DND-41 (cell line): ENCODE measurements at regions not wholly inside any gene's neighbourhood (a gene's known extent, or its start where the extent isn't known, plus 50 kb on each side); places are given as distances from the start of the nearest gene placed in this dataset.

ENCODE experiments used
- ATAC-seq: fragments of 200-7000 bp; cut with Tn5 transposase; 3 replicates; pipeline ENCODE4 v1.9.1; 2021; ENCODE audit warnings: low read depth; ENCODE audit not compliant: insufficient read depth
- DNase-seq: peaks from one replicate; pipeline ENCODE4 v3.0.0-alpha.2; 2020
- H2AFZ ChIP-seq: 2 replicates; pipeline ENCODE4 v1.6.0; 2012; ENCODE audit warnings: low read depth, low read length
- H3K27ac ChIP-seq: 2 replicates; pipeline ENCODE4 v1.5.1; 2012; ENCODE audit warnings: low read length, inconsistent platforms
- H3K27me3 ChIP-seq: fragments of 200-600 bp; sonication (generic); 2 replicates; pipeline ENCODE4 v1.6.0; 2012; ENCODE audit warnings: low read length, mild to moderate bottlenecking, inconsistent platforms; ENCODE audit not compliant: insufficient read depth, poor library complexity
- H3K36me3 ChIP-seq: 2 replicates; pipeline ENCODE4 v1.5.1; 2012; ENCODE audit warnings: low read length, inconsistent platforms; ENCODE audit not compliant: insufficient read depth
- H3K4me1 ChIP-seq: 2 replicates; pipeline ENCODE4 v1.5.1; 2012; ENCODE audit warnings: mild to moderate bottlenecking, low read length; ENCODE audit not compliant: insufficient read depth
- H3K4me2 ChIP-seq: 2 replicates; pipeline ENCODE4 v1.6.0; 2012; ENCODE audit warnings: mild to moderate bottlenecking, moderate library complexity, low read length, inconsistent platforms; ENCODE audit not compliant: insufficient read depth
- H3K4me3 ChIP-seq, 2 experiments: fragments of 200-600 bp in 1 of 2; shearing (Covaris generic) in 1 of 2; 2 replicates each; pipeline ENCODE4 v1.5.1; 2012 to 2016; ENCODE audit warnings: inconsistent platforms in 2 of 2, low read length in 2 of 2, mild to moderate bottlenecking in 2 of 2, low read depth in 1 of 2, moderate library complexity in 1 of 2
- H3K79me2 ChIP-seq: 2 replicates; pipeline ENCODE4 v1.6.0; 2012; ENCODE audit warnings: low read length, inconsistent platforms; ENCODE audit not compliant: insufficient read depth
- H3K9ac ChIP-seq: 2 replicates; pipeline ENCODE4 v1.6.0; 2012; ENCODE audit warnings: low read depth, mild to moderate bottlenecking, inconsistent platforms, low read length, moderate library complexity
- H3K9me3 ChIP-seq: 2 replicates; pipeline ENCODE4 v1.5.1; 2012; ENCODE audit warnings: low read length, moderate library complexity, mild to moderate bottlenecking, inconsistent platforms; ENCODE audit not compliant: insufficient read depth, severe bottlenecking
- H4K20me1 ChIP-seq: 2 replicates; pipeline ENCODE4 v1.6.0; 2012; ENCODE audit warnings: low read length; ENCODE audit not compliant: insufficient read depth
- CTCF ChIP-seq: IDR thresholded peaks from 2 replicates; pipeline ENCODE4 v1.5.1; 2012; ENCODE audit warnings: borderline replicate concordance, low read length, moderate library complexity, mild to moderate bottlenecking; ENCODE audit not compliant: poor library complexity, severe bottlenecking; ENCODE audit errors: extremely low read depth
- EZH2 ChIP-seq: IDR thresholded peaks from 3 replicates; pipeline ENCODE4 v1.6.1; 2012; ENCODE audit warnings: borderline replicate concordance, low read depth, mild to moderate bottlenecking, moderate library complexity, low read length, inconsistent platforms; ENCODE audit not compliant: severe bottlenecking

DNA sequence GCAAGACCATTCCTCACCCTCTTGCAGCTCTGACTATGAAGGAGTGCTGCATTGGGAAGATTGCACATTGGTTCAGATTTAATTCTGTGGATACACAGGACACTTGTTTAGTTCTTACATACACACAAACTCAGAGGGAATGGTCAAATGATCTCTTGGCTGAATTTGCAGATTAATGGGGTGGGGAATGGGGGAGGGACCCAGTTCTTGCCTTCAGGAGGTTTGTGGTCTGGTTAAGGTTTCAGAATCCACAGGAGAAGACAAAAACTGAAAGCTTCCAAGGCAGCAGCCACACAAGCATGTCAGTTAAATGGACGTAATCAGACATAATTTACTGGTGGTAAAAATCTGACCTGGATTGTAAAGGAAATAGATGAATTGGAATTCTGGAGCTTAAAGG lies 257.1 kb upstream of the ROPN1 start:
- H3K4me2 ChIP-seq, result no peak overlapping the region
- no peaks in the 10 kb centered on the region for H3K36me3 ChIP-seq
- H4K20me1 ChIP-seq, result no peaks in the 10 kb centered on the region
- H3K27ac ChIP-seq, result no peak overlapping the region
- H3K79me2 ChIP-seq, result no peaks in the 10 kb centered on the region
- DNase-seq (no peak), ATAC-seq (no peak)
- no peaks in the 10 kb centered on the region for H3K4me1 ChIP-seq
- H3K9ac ChIP-seq, result no peak overlapping the region
- no peaks in the 10 kb centered on the region for H3K9me3 ChIP-seq
- no peak overlapping the region for H3K4me3 ChIP-seq
- TF ChIP-seq EZH2 (no peak), CTCF (no peak)
- H2AFZ ChIP-seq, result no peak overlapping the region
- H3K27me3 ChIP-seq, result peaks cover 3% of the 10 kb centered on the region

GRCh38 chr3:124250053-124250452 lies 258.1 kb upstream of the ROPN1 start:
- H4K20me1 ChIP-seq, result no peaks in the 10 kb centered on the region
- DNase-seq (no peak), ATAC-seq (no peak)
- no peak overlapping the region for H3K9ac ChIP-seq
- peaks cover 3% of the 10 kb centered on the region for H3K27me3 ChIP-seq
- H3K4me2 ChIP-seq, result no peak overlapping the region
- H2AFZ ChIP-seq, result no peak overlapping the region
- H3K4me3 ChIP-seq, result no peak overlapping the region
- TF ChIP-seq EZH2 (no peak), CTCF (no peak)
- no peaks in the 10 kb centered on the region for H3K9me3 ChIP-seq
- no peak overlapping the region for H3K27ac ChIP-seq
- no peaks in the 10 kb centered on the region for H3K4me1 ChIP-seq
- H3K79me2 ChIP-seq, result no peaks in the 10 kb centered on the region
- H3K36me3 ChIP-seq, result no peaks in the 10 kb centered on the region

- H2AFZ ChIP-seq, result no peak overlapping the region
- no peaks in the 10 kb centered on the region for H3K36me3 ChIP-seq
- no peak for TF ChIP-seq EZH2
- TF ChIP-seq CTCF, result no peak
- peaks cover 5% of the 10 kb centered on the region for H3K27me3 ChIP-seq
- DNase-seq (no peak), ATAC-seq (no peak)
- no peak overlapping the region for H3K4me2 ChIP-seq
- no peak overlapping the region for H3K27ac ChIP-seq
- H3K4me3 ChIP-seq, result no peak overlapping the region
- H3K4me1 ChIP-seq, result no peaks in the 10 kb centered on the region
- H3K79me2 ChIP-seq, result no peaks in the 10 kb centered on the region
- no peak overlapping the region for H3K9ac ChIP-seq
- no peaks in the 10 kb centered on the region for H4K20me1 ChIP-seq
- no peaks in the 10 kb centered on the region for H3K9me3 ChIP-seq
Measured at GRCh38 chr3:124256156-124256555, 264.2 kb upstream of the ROPN1 start.

GRCh38 chr3:124256599-124256998 lies 264.7 kb upstream of the ROPN1 start:
- Histone ChIP-seq H3K4me2 (no peak overlapping the region), H3K9ac (no peak overlapping the region), H3K27me3 (peaks cover 5% of the 10 kb centered on the region), H2AFZ (no peak overlapping the region), H3K9me3 (no peaks in the 10 kb centered on the region), H3K4me3 (no peak overlapping the region), H3K36me3 (no peaks in the 10 kb centered on the region), H4K20me1 (no peaks in the 10 kb centered on the region), H3K79me2 (no peaks in the 10 kb centered on the region), H3K4me1 (no peaks in the 10 kb centered on the region), H3K27ac (no peak overlapping the region)
- DNase-seq (no peak), ATAC-seq (no peak)
- TF ChIP-seq CTCF (no peak), EZH2 (no peak)
